Skeletal muscle satellite cell (primary cell): ENCODE measurements at regions not wholly inside any gene's neighbourhood (a gene's known extent, or its start where the extent isn't known, plus 50 kb on each side); places are given as distances from the start of the nearest gene placed in this dataset.

Experiments used
- H3K27me3 ChIP-seq: 2 replicates; pipeline ENCODE4 v1.7.0; 2013; ENCODE audit warnings: low read length; ENCODE audit not compliant: control insufficient read depth, insufficient read depth
- H3K36me3 ChIP-seq: 2 replicates; pipeline ENCODE4 v1.7.0; 2013; ENCODE audit warnings: mild to moderate bottlenecking, control low read depth, low read length; ENCODE audit not compliant: insufficient read depth
- H3K4me1 ChIP-seq: 2 replicates; pipeline ENCODE4 v1.7.0; 2013; ENCODE audit warnings: low read length; ENCODE audit not compliant: control insufficient read depth, insufficient read depth
- H3K4me2 ChIP-seq: 2 replicates; pipeline ENCODE4 v1.7.0; 2013; ENCODE audit warnings: mild to moderate bottlenecking, low read length
- H3K4me3 ChIP-seq: 2 replicates; pipeline ENCODE4 v1.7.0; 2013; ENCODE audit warnings: low read length
- H3K9ac ChIP-seq: 2 replicates; pipeline ENCODE4 v1.7.0; 2013; ENCODE audit warnings: mild to moderate bottlenecking, low read depth, low read length, moderate library complexity
- H3K9me3 ChIP-seq: replicated peaks from 2 replicates; pipeline ENCODE4 v1.7.0; 2013; ENCODE audit warnings: mild to moderate bottlenecking, control low read depth, low read length

GRCh38 chr12:63232896-63233295 is 81.9 kb upstream of the AVPR1A start:
- Histone ChIP-seq H3K36me3 (no peaks in the 10 kb centered on the region), H3K9me3 (no peaks in the 10 kb centered on the region), H3K4me2 (no peak overlapping the region), H3K4me1 (no peaks in the 10 kb centered on the region), H3K9ac (no peak overlapping the region), H3K4me3 (no peak overlapping the region), H3K27me3 (no peaks in the 10 kb centered on the region)

DNA sequence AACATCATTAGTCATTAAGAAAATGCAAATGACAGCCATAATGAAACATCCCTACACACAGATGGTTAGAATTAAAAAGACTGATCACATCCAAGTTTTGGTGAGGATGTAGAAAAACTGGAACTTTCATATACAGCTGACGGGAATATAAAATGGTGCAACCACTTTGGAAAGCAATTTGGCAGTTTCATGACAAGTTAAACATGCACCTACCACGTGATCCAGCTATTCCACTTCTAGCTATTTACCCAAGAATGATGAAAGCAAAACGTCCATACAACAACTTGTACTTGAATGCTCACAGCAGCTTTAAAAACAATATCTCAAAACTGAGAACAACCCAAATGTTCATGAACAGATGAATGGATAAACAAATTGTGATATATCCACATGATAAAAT is 77.9 kb upstream of the AVPR1A start:
- Histone ChIP-seq H3K9ac (no peak overlapping the region), H3K4me2 (no peak overlapping the region), H3K9me3 (no peaks in the 10 kb centered on the region), H3K27me3 (peaks cover 2% of the 10 kb centered on the region), H3K4me1 (no peaks in the 10 kb centered on the region), H3K36me3 (no peaks in the 10 kb centered on the region), H3K4me3 (no peak overlapping the region)

DNA sequence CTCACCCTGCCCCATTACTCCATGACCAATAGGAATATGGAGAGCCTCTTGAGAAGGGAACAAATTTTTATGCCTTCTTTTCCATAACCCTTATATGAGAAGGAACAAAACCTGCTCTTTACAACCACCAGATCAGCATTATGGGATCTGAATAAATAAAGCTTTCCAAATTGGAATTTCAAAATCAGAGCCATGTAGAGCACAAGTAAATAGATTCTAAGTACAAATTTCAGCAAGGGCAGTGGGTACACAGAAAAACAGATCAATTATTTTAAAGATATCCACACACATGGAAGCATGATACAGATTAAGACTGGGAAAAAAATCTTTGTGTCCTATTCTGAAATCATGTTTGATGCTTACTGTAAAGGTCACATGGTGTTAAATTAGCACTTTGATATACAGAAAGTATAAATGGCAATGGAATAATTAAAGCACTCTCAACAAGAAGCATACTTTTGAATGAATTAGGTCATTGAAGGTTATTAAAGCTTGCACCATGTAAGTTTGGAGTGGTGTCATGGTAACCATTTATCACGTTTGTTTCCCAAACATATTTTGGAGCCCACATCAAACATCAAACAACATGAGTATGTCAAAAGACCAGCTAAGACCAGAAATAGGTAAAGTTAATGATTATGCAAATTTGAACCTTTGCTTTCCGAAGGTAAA is 75.9 kb upstream of the AVPR1A start:
- H3K27me3 ChIP-seq, result peaks cover 6% of the 10 kb centered on the region
- no peak overlapping the region for H3K4me3 ChIP-seq
- no peaks in the 10 kb centered on the region for H3K9me3 ChIP-seq
- no peaks in the 10 kb centered on the region for H3K36me3 ChIP-seq
- H3K4me2 ChIP-seq, result no peak overlapping the region
- H3K4me1 ChIP-seq, result no peaks in the 10 kb centered on the region
- no peak overlapping the region for H3K9ac ChIP-seq

DNA sequence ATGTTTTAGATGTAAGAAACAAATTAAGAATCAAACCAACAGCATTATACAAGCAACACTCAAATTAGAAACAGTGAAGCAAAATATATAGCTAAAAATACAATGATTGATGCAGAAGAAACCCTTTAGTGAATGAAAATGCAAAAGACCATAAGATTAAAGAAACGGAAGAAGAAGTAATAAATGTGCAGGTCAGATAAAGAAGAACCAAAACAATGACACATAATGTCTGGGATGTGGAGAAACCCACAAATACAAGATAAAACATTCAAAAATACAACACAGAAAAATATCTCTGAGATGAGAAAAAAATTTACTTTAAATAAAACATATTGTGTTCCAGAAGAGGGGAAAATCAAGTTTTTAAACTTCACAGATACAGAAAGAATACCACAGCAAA is 73.4 kb upstream of the AVPR1A start:
- Histone ChIP-seq H3K4me3 (no peak overlapping the region), H3K9me3 (no peaks in the 10 kb centered on the region), H3K9ac (no peak overlapping the region), H3K4me1 (no peaks in the 10 kb centered on the region), H3K27me3 (peaks cover 6% of the 10 kb centered on the region), H3K4me2 (no peak overlapping the region), H3K36me3 (no peaks in the 10 kb centered on the region)

GRCh38 chr12:63223128-63223527 is 72.1 kb upstream of the AVPR1A start:
- H3K4me2 ChIP-seq, result no peak overlapping the region
- H3K9me3 ChIP-seq, result no peaks in the 10 kb centered on the region

DNA sequence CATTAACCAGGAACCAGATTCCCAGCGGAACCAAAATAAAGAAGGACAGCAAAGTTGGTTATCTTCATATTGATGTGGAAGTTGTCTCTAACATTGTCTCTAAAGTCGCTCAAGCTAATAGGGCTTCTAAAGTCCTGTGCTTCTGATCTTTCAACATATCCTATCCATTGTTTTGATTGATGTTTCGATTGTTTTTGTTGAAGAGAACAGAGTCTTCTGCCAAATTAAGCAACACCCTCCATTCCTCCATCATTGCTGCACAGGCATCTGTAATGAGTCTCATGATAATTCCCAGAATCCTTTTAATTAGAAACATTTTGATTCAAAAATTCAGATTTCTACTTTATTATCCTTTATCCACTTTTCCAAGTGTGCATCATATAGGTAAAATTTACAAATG is 71.6 kb upstream of the AVPR1A start:
- H3K4me1 ChIP-seq, result no peaks in the 10 kb centered on the region
- no peak overlapping the region for H3K4me2 ChIP-seq
- no peak overlapping the region for H3K9ac ChIP-seq
- no peak overlapping the region for H3K4me3 ChIP-seq
- no peaks in the 10 kb centered on the region for H3K36me3 ChIP-seq
- peaks cover 6% of the 10 kb centered on the region for H3K27me3 ChIP-seq
- no peaks in the 10 kb centered on the region for H3K9me3 ChIP-seq

More at GRCh38 chr12:63223128-63223527, 72.1 kb upstream of the AVPR1A start:
- Histone ChIP-seq H3K36me3 (no peaks in the 10 kb centered on the region), H3K9ac (no peak overlapping the region), H3K4me3 (no peak overlapping the region), H3K4me1 (no peaks in the 10 kb centered on the region), H3K27me3 (peaks cover 6% of the 10 kb centered on the region)

GRCh38 chr12:63220921-63221320 is 69.9 kb upstream of the AVPR1A start:
- Histone ChIP-seq H3K9me3 (no peaks in the 10 kb centered on the region), H3K4me3 (no peak overlapping the region), H3K9ac (no peak overlapping the region), H3K36me3 (no peaks in the 10 kb centered on the region), H3K4me1 (no peaks in the 10 kb centered on the region), H3K4me2 (no peak overlapping the region), H3K27me3 (peaks cover 6% of the 10 kb centered on the region)

DNA sequence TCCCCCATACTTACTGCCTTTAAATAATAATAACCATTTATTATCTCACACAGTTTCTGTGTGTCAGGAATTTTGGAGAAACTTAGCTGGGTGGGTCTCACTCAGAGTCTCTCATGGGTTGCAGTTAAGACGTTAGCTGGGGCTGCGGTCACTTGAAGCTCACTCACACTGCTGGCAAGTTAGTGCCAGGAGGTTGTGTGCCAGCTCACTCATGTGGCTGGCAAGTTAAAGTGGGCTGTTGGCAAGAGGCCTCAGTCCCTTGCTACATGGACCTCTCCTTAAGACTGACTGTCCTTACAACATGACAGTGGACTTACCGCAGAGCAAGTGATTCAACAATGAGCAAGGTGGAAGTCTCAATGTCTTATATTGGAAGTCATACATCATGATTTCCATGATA is 61.3 kb upstream of the AVPR1A start:
- Histone ChIP-seq H3K4me3 (no peak overlapping the region), H3K9ac (no peak overlapping the region), H3K9me3 (no peaks in the 10 kb centered on the region), H3K36me3 (no peaks in the 10 kb centered on the region), H3K4me2 (no peak overlapping the region), H3K4me1 (no peaks in the 10 kb centered on the region), H3K27me3 (peaks cover 5% of the 10 kb centered on the region)

DNA sequence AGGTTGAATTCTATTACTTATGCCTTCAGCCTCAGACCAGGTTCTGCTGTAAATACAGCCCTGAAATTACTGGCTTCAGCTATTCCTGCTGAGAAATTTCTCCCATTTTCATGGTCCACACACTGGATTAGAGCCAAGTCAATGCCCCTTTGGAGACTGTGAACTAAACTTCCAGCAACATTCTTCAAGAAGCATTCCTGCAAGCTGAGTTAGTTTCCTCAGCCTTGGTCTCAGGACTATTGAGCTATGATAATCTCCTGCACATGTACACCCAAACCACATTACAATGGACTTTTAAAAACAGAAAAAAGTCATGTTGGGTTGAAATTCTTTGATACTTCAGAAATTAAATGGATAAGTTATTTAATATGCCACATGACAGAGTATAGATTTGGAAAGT is 58.0 kb upstream of the AVPR1A start:
- Histone ChIP-seq H3K4me1 (no peaks in the 10 kb centered on the region), H3K27me3 (peaks cover 5% of the 10 kb centered on the region), H3K9ac (no peak overlapping the region), H3K4me2 (no peak overlapping the region), H3K9me3 (no peaks in the 10 kb centered on the region), H3K36me3 (no peaks in the 10 kb centered on the region), H3K4me3 (no peak overlapping the region)

- Histone ChIP-seq H3K4me3 (no peak overlapping the region), H3K4me2 (no peak overlapping the region), H3K9me3 (no peaks in the 10 kb centered on the region), H3K9ac (no peak overlapping the region), H3K4me1 (no peaks in the 10 kb centered on the region), H3K27me3 (peaks cover 5% of the 10 kb centered on the region), H3K36me3 (no peaks in the 10 kb centered on the region)
These were observed 55.9 kb upstream of the AVPR1A start for GRCh38 chr12:63206909-63207308.

DNA sequence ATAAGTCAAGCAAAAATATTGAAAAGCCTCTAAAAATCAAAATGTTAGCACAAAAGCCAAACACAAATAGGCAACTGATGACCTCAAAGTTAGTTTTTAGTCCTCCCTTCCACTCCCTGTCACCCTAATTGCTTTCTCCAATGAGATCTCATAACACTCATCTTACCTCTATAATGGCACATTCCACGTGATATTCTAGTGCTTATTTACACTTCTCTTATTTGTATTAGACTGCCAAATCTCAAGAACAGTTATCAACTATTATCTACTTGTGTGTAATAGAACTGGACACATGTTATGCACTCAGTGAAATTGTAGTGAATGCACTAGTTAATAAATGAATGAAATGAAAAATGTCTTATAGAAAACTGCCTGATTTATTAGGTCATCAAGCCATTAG is 55.5 kb upstream of the AVPR1A start:
- Histone ChIP-seq H3K9ac (no peak overlapping the region), H3K4me3 (no peak overlapping the region), H3K9me3 (no peaks in the 10 kb centered on the region), H3K4me1 (no peaks in the 10 kb centered on the region), H3K27me3 (peaks cover 5% of the 10 kb centered on the region), H3K4me2 (no peak overlapping the region), H3K36me3 (no peaks in the 10 kb centered on the region)
